Suprapubic skin (tissue), 4 donors: ENCODE measurements at regions not wholly inside any gene's neighbourhood (a gene's known extent, or its start where the extent isn't known, plus 50 kb on each side); places are given as distances from the start of the nearest gene placed in this dataset.

Experiments used
- DNase-seq, 2 donors: peaks; one replicate each; pipeline ENCODE4 v3.0.0-alpha.2; 2019; ENCODE audit warnings: low spot score in 2 of 2
- H3K27ac ChIP-seq: fragments of 200-600 bp; sonication (generic); one replicate; pipeline ENCODE4 v1.5.1; 2019
- H3K27me3 ChIP-seq: fragments of 200-600 bp; sonication (generic); one replicate; pipeline ENCODE4 v1.5.1; 2019
- H3K36me3 ChIP-seq: fragments of 200-600 bp; sonication (generic); one replicate; pipeline ENCODE4 v1.5.1; 2019
- H3K4me1 ChIP-seq: fragments of 200-600 bp; sonication (generic); one replicate; pipeline ENCODE4 v1.5.1; 2019
- H3K4me3 ChIP-seq: fragments of 200-600 bp; sonication (generic); one replicate; pipeline ENCODE4 v1.5.1; 2019; ENCODE audit warnings: mild to moderate bottlenecking
- H3K9me3 ChIP-seq: fragments of 200-600 bp; sonication (generic); one replicate; pipeline ENCODE4 v1.5.1; 2019
- EP300 ChIP-seq: sonication (generic); formaldehyde crosslinking; IDR thresholded peaks from one replicate; pipeline ENCODE4 v1.6.1; 2017; ENCODE audit warnings: antibody characterized with exemption
- POLR2A ChIP-seq, 2 donors: fragments of 450-650 bp; IDR thresholded peaks; one replicate each; pipeline ENCODE4 v1.6.1; 2017; ENCODE audit warnings: antibody characterized with exemption in 2 of 2, mild to moderate bottlenecking in 2 of 2, moderate library complexity in 2 of 2
- POLR2AphosphoS5 ChIP-seq, 3 donors: sonication (generic); formaldehyde crosslinking; IDR thresholded peaks; one replicate each; pipeline ENCODE4 v1.6.1; 2017; ENCODE audit warnings: antibody characterized with exemption in 3 of 3
- WGBS: methylation state at CpG from one replicate; pipeline ENCODE4 v1.1.5; 2018; 5-methylcytosine and 5-hydroxymethylcytosine counted together
- TF ChIP-seq, protein P1 (sequence below), 2 donors: fragments of 200-600 bp in 1 of 2; fragments of 450-650 bp in 1 of 2; sonication (generic) in 1 of 2; IDR thresholded peaks; one replicate each; pipeline ENCODE4 v1.5.1; 2016 to 2019; ENCODE audit warnings: antibody characterized with exemption in 2 of 2, mild to moderate bottlenecking in 1 of 2, moderate library complexity in 1 of 2

DNA sequence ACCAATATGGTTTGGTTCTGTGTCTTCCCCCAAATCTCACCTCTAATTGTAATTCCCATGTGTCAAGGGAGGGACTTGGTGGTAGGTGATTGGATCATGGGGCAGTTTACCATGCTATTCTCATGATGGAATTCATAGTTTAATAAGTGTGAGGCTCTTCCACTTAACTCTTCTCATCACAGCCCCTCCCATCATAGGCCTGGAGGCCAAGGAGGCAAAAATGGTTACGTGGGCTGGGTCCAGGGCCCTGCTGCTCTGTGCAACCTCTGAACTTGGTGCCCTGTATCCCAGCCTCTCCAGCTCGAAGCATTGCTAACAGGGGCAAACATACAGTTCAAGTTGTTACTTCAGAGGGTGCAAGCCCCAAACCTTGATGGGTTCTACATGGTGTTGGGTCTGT is 232.7 kb downstream of the ADGRG6 start:
- H3K27ac ChIP-seq = no peak overlapping the region
- WGBS = 83% methylated on average over 1 of the region's 2 CpGs
- H3K36me3 ChIP-seq = no peaks in the 10 kb centered on the region
- H3K27me3 ChIP-seq = no peaks in the 10 kb centered on the region
- H3K9me3 ChIP-seq = no peaks in the 10 kb centered on the region
- H3K4me1 ChIP-seq = no peaks in the 10 kb centered on the region
- TF ChIP-seq POLR2A (IDR thresholded peaks at IDR 0.05) = no peak
- TF ChIP-seq POLR2AphosphoS5 (IDR thresholded peaks at IDR 0.05) = no peak
- TF ChIP-seq EP300 = no peak
- TF ChIP-seq, protein P1, sequence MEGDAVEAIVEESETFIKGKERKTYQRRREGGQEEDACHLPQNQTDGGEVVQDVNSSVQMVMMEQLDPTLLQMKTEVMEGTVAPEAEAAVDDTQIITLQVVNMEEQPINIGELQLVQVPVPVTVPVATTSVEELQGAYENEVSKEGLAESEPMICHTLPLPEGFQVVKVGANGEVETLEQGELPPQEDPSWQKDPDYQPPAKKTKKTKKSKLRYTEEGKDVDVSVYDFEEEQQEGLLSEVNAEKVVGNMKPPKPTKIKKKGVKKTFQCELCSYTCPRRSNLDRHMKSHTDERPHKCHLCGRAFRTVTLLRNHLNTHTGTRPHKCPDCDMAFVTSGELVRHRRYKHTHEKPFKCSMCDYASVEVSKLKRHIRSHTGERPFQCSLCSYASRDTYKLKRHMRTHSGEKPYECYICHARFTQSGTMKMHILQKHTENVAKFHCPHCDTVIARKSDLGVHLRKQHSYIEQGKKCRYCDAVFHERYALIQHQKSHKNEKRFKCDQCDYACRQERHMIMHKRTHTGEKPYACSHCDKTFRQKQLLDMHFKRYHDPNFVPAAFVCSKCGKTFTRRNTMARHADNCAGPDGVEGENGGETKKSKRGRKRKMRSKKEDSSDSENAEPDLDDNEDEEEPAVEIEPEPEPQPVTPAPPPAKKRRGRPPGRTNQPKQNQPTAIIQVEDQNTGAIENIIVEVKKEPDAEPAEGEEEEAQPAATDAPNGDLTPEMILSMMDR (IDR thresholded peaks at IDR 0.05) = no peak
- H3K4me3 ChIP-seq = no peak overlapping the region
- no peak for DNase-seq

DNA sequence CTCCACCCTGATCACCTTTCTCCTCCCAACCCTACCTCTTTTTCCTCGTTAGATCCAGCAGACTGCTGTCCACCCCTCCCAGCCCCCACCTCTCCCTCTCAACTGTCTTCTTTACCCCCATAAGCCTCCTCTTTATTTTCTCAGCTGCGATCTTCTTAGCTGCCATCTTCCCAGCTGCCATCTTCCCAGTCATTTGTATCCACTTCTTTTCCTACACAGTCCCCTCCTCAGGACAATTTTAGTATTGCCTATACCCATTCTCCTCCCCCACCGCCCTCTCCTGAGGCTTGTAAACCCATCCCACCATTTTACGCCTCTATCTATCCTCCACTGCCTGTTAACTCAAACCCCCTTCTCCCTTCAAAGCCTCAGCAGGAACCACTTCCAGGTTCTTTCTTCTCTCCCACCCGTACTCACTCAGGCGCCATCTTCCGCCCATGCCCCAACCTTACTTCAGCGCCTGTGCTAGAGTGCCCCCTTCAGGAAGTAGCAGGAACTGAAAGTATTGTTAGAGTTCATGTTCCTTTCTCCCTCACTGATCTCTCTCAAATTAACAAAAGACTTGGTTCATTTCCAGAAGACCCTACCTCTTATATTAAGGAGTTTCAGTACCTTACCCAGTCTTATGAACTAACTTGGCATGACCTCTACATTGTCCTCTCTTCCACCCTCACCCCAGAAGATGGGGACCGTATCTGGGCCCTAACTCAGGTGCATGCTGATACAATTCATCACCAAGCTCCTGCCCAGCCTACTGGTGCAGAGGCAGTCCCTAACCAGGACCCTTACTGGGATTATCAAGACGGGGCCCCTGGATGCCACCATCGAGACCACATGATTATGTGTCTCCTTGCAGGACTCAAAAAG is 236.0 kb downstream of the ADGRG6 start:
- 77% methylated on average over 11 of the region's 11 CpGs for WGBS

DNA sequence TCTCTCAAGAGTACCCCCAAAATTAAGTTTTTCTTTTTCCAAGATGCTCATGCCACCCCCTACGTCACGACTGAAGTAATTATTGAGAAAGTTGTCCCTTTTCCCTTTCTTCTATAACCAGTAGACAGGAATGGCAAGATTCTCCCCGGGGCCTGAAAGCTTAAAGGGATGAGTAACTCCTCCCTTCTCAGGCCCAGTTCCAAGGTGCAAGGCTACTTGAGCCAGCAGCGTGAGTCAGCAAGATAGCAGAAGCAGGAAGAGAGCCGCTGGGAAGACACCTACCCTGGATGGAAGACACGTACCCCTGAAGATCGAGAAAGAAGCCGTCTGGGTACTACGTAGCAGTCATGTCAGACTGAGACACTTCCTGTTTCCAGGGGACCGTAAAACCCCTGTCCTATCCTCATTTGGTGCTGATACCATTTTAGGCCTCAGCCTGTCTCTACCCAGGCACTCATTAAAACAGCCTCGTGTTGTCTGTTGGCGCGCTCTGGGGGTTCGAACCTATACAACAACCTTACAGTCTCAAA is 241.0 kb downstream of the ADGRG6 start:
- H3K36me3 ChIP-seq = no peaks in the 10 kb centered on the region
- no peaks in the 10 kb centered on the region for H3K9me3 ChIP-seq
- TF ChIP-seq POLR2A (IDR thresholded peaks at IDR 0.05) (no peak), POLR2AphosphoS5 (IDR thresholded peaks at IDR 0.05) (no peak), EP300 (no peak)
- TF ChIP-seq, protein P1 (IDR thresholded peaks at IDR 0.05) = no peak
- no peaks in the 10 kb centered on the region for H3K27me3 ChIP-seq
- peaks cover 5% of the 10 kb centered on the region for H3K4me1 ChIP-seq
- 66% methylated on average over 14 of the region's 14 CpGs for WGBS
- peak; percentile 78 to 82 for DNase-seq
- no peak overlapping the region for H3K27ac ChIP-seq
- H3K4me3 ChIP-seq = no peak overlapping the region

More for the DNA sequence above, 236.0 kb downstream of the ADGRG6 start:
- no peak for DNase-seq
- Histone ChIP-seq H3K4me1 (peaks cover 2% of the 10 kb centered on the region), H3K9me3 (no peaks in the 10 kb centered on the region), H3K27me3 (no peaks in the 10 kb centered on the region), H3K27ac (no peak overlapping the region), H3K4me3 (no peak overlapping the region), H3K36me3 (no peaks in the 10 kb centered on the region)
- TF ChIP-seq, protein P1 (IDR thresholded peaks at IDR 0.05) = no peak
- TF ChIP-seq POLR2AphosphoS5 (IDR thresholded peaks at IDR 0.05) (no peak), EP300 (no peak), POLR2A (IDR thresholded peaks at IDR 0.05) (no peak)

DNA sequence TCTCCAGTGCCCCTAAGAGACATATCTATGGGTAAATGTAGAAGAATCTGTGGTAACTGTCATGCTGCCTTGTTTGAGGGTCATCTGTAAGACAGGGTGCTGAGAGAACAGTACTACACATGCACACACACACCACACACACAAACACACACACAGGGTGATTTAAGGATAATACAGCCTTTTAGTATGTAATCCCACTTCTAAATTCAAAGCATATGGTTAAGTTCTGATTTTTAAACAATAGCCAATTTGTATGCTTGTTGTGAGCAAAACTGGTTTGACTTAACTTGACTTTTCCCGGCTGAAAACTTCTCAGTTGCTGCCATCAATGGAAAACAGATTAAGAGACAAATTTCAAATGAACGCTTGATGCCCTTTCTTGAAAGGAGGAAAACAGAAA is 241.8 kb downstream of the ADGRG6 start:
- H3K4me1 ChIP-seq = peaks cover 5% of the 10 kb centered on the region
- no peaks in the 10 kb centered on the region for H3K36me3 ChIP-seq
- 41% methylated on average over 2 of the region's 2 CpGs for WGBS
- no peak overlapping the region for H3K27ac ChIP-seq
- no peaks in the 10 kb centered on the region for H3K9me3 ChIP-seq
- no peak for DNase-seq
- H3K27me3 ChIP-seq = no peaks in the 10 kb centered on the region
- TF ChIP-seq POLR2A (IDR thresholded peaks at IDR 0.05) (no peak), EP300 (no peak), POLR2AphosphoS5 (IDR thresholded peaks at IDR 0.05) (no peak)
- TF ChIP-seq, protein P1 (IDR thresholded peaks at IDR 0.05) = no peak
- no peak overlapping the region for H3K4me3 ChIP-seq

DNA sequence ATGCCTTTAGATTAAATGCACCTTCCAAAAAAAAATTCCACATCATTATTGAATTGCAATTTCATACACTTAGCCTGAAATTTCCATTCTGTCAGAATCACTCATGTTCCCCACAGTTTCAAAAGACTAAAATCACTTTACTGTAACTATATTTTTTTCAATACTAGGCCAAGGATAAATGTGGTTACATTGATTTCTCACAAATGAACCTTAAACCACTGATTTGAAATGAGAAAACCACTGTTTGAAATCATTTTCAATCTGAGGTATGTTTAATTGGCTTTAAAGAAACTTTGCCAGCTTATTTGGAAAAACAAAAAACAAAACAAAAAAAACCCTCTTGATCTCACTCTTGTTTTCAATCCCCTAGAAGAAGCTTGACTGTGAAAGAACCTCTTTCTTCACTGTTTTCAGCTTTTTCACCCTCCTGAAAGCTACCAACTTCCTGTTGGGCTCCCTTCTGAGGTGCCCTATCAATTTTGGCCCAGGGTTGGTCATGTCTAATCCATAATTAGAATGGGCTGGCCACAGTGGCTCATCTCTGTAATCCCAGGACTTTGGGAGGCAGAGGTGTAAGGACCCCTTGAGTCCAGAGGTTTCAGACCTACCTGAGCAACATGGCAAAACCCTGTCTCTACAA is 242.5 kb downstream of the ADGRG6 start:
- Histone ChIP-seq H3K27ac (no peak overlapping the region), H3K36me3 (no peaks in the 10 kb centered on the region), H3K9me3 (no peaks in the 10 kb centered on the region), H3K4me3 (no peak overlapping the region), H3K27me3 (no peaks in the 10 kb centered on the region), H3K4me1 (peaks cover 5% of the 10 kb centered on the region)
- DNase-seq = no peak
- TF ChIP-seq, protein P1 (IDR thresholded peaks at IDR 0.05) = no peak
- TF ChIP-seq EP300 (no peak), POLR2A (IDR thresholded peaks at IDR 0.05) (no peak), POLR2AphosphoS5 (IDR thresholded peaks at IDR 0.05) (no peak)
